ENCODE measurements at regions not wholly inside any gene's neighbourhood (a gene's known extent, or its start where the extent isn't known, plus 50 kb on each side); places are given as distances from the start of the nearest gene placed in this dataset.

- TF ChIP-seq SREBF2 (IDR thresholded peaks at IDR 0.05): no peak
- no peak for TF ChIP-seq TP53 (CRISPR knock-in tag; IDR thresholded peaks at IDR 0.05)
- TF ChIP-seq HOXA7 (CRISPR knock-in tag; IDR thresholded peaks at IDR 0.05): no peak
- no peak for TF ChIP-seq ZSCAN20 (CRISPR knock-in tag; IDR thresholded peaks at IDR 0.05)
- no peak for TF ChIP-seq GATA3 (IDR thresholded peaks at IDR 0.05; ENCODE audit: borderline replicate concordance)
- TF ChIP-seq, protein P1, sequence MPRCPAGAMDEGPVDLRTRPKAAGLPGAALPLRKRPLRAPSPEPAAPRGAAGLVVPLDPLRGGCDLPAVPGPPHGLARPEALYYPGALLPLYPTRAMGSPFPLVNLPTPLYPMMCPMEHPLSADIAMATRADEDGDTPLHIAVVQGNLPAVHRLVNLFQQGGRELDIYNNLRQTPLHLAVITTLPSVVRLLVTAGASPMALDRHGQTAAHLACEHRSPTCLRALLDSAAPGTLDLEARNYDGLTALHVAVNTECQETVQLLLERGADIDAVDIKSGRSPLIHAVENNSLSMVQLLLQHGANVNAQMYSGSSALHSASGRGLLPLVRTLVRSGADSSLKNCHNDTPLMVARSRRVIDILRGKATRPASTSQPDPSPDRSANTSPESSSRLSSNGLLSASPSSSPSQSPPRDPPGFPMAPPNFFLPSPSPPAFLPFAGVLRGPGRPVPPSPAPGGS (IDR thresholded peaks at IDR 0.05): no peak
- TF ChIP-seq HEYL (CRISPR knock-in tag; IDR thresholded peaks at IDR 0.05): no peak
- TF ChIP-seq, protein P2, sequence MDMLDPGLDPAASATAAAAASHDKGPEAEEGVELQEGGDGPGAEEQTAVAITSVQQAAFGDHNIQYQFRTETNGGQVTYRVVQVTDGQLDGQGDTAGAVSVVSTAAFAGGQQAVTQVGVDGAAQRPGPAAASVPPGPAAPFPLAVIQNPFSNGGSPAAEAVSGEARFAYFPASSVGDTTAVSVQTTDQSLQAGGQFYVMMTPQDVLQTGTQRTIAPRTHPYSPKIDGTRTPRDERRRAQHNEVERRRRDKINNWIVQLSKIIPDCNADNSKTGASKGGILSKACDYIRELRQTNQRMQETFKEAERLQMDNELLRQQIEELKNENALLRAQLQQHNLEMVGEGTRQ (IDR thresholded peaks at IDR 0.05): no peak
- TF ChIP-seq, protein P3, sequence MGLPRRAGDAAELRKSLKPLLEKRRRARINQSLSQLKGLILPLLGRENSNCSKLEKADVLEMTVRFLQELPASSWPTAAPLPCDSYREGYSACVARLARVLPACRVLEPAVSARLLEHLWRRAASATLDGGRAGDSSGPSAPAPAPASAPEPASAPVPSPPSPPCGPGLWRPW (IDR thresholded peaks at IDR 0.05): no peak
- FAIRE-seq: no peak
- Histone ChIP-seq H3K9me3 (no peaks in the 10 kb centered on the region), H3K27ac (peak overlapping the region in 1 of 2 experiments; percentile 22; a peak in 2 of 6 replicates), H3K4me1 (no peaks in the 10 kb centered on the region), H3K4me2 (no peak overlapping the region), H3K4me3 (no peak overlapping the region)
- CTCF ChIA-PET: no interaction called here
- no peak for ATAC-seq
- WGBS (ENCODE audit: missing lambda C conversion rate): 79% methylated on average over 4 of the region's 4 CpGs
- POLR2A ChIA-PET: no interaction called here
- no peak for DNase-seq (ENCODE audit: low read depth in 1 of 2, low spot score in 1 of 2)
Measured at GRCh38 chr1:55380355-55380970, 165.3 kb upstream of the USP24 start.

- Histone ChIP-seq H3K4me1 (no peaks in the 10 kb centered on the region), H3K4me3 (no peak overlapping the region), H3K27ac (peak overlapping the region in 1 of 2 experiments; percentile 62; a peak in 3 of 6 replicates), H3K9me3 (no peaks in the 10 kb centered on the region), H3K4me2 (no peak overlapping the region)
- CTCF ChIA-PET: interaction anchor here (0.8 kb wide), 1 partner anchor 39 kb away, joined by 3 read pairs; no protein-coding TSS in a partner anchor
- POLR2A ChIA-PET: no interaction called here
- ATAC-seq: peak in 1 of 2 experiments; percentile 69; a peak in 3 of 6 replicates
- peak in 1 of 2 experiments; percentile 48 for DNase-seq (ENCODE audit: low read depth in 1 of 2, low spot score in 1 of 2)
- 70% methylated on average over 10 of the region's 10 CpGs for WGBS (ENCODE audit: missing lambda C conversion rate)
- FAIRE-seq: no peak
- no peak for TF ChIP-seq HDAC2 (IDR thresholded peaks at IDR 0.05)
- TF ChIP-seq KDM1A (IDR thresholded peaks at IDR 0.05; ENCODE audit: low read depth): no peak
- TF ChIP-seq, protein P4, sequence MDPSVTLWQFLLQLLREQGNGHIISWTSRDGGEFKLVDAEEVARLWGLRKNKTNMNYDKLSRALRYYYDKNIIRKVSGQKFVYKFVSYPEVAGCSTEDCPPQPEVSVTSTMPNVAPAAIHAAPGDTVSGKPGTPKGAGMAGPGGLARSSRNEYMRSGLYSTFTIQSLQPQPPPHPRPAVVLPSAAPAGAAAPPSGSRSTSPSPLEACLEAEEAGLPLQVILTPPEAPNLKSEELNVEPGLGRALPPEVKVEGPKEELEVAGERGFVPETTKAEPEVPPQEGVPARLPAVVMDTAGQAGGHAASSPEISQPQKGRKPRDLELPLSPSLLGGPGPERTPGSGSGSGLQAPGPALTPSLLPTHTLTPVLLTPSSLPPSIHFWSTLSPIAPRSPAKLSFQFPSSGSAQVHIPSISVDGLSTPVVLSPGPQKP (IDR thresholded peaks at IDR 0.05; ENCODE audit: low read depth, low read length): no peak
- TF ChIP-seq RAD21 (conservative IDR thresholded peaks at IDR 0.05 in 1 of 2, IDR thresholded peaks at IDR 0.05 in 1 of 2): peak; percentile 29 to 36; a peak in 3 of 5 replicates
- peak; percentile 16; the same call in 2 of the 3 replicates for TF ChIP-seq CTCF (IDR thresholded peaks at IDR 0.05)
- TF ChIP-seq ZSCAN20 (CRISPR knock-in tag; IDR thresholded peaks at IDR 0.05): no peak
- TF ChIP-seq RARB (CRISPR knock-in tag; IDR thresholded peaks at IDR 0.05): no peak
- no peak for TF ChIP-seq GATA3 (IDR thresholded peaks at IDR 0.05; ENCODE audit: borderline replicate concordance)
Measured at GRCh38 chr1:55378582-55378981, 163.4 kb upstream of the USP24 start.

GRCh38 chr1:55376897-55377296, 161.7 kb upstream of the USP24 start:
- no peaks in the 10 kb centered on the region for H3K9me3 ChIP-seq
- no peak for DNase-seq (ENCODE audit: low read depth in 1 of 2, low spot score in 1 of 2)

More at GRCh38 chr1:55376897-55377296, 161.7 kb upstream of the USP24 start:
- no peak for FAIRE-seq
- no peak for TF ChIP-seq RARB (CRISPR knock-in tag; IDR thresholded peaks at IDR 0.05)
- TF ChIP-seq HDAC2 (IDR thresholded peaks at IDR 0.05): no peak
- CTCF ChIA-PET: interaction anchor here (1.0 to 3.8 kb wide), 2 partner anchors 17 to 30 kb away, joined by 3 to 19 read pairs; no protein-coding TSS in a partner anchor
- Histone ChIP-seq H3K4me2 (no peak overlapping the region), H3K27ac (peak overlapping the region in 1 of 2 experiments; percentile 54; a peak in 2 of 6 replicates), H3K4me1 (no peaks in the 10 kb centered on the region), H3K4me3 (no peak overlapping the region)
- ATAC-seq: no peak
- 84% methylated on average over 1 of the region's 1 CpG for WGBS (ENCODE audit: missing lambda C conversion rate)
- POLR2A ChIA-PET: no interaction called here
